Lower leg skin (tissue), 3 donors: ENCODE measurements at regions not wholly inside any gene's neighbourhood (a gene's known extent, or its start where the extent isn't known, plus 50 kb on each side); places are given as distances from the start of the nearest gene placed in this dataset.

Experiments
- POLR2A ChIP-seq, 2 donors: fragments of 450-650 bp; IDR thresholded peaks; one replicate each; pipeline ENCODE4 v1.6.1; 2016 to 2017; ENCODE audit warnings: antibody characterized with exemption in 2 of 2, mild to moderate bottlenecking in 1 of 2, moderate library complexity in 1 of 2
- TF ChIP-seq, protein P1 (sequence below), 3 donors: fragments of 450-650 bp; IDR thresholded peaks; one replicate each; pipeline ENCODE4 v1.5.1; 2016; ENCODE audit warnings: antibody characterized with exemption in 3 of 3, mild to moderate bottlenecking in 3 of 3, moderate library complexity in 2 of 3

DNA sequence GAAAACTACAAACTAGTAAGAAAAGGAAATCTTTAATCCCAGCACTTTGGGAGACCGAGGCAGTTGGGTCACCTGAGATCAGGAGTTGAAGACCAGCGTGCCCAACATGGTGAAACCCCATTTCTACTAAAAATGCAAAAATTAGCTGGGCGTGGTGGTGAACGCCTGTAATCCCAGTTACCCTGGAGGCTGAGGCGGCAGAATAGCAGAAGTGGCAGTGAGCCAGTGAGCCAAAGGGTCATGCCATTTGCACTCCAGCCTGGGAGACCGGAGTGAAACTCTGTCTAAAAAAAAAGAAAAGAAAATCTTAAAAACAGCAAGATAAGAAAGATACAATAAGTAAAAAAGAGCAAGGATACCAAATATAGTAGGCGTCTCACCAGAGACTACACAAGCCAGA is 502.9 kb upstream of the ID2 start:
- TF ChIP-seq, protein P1, sequence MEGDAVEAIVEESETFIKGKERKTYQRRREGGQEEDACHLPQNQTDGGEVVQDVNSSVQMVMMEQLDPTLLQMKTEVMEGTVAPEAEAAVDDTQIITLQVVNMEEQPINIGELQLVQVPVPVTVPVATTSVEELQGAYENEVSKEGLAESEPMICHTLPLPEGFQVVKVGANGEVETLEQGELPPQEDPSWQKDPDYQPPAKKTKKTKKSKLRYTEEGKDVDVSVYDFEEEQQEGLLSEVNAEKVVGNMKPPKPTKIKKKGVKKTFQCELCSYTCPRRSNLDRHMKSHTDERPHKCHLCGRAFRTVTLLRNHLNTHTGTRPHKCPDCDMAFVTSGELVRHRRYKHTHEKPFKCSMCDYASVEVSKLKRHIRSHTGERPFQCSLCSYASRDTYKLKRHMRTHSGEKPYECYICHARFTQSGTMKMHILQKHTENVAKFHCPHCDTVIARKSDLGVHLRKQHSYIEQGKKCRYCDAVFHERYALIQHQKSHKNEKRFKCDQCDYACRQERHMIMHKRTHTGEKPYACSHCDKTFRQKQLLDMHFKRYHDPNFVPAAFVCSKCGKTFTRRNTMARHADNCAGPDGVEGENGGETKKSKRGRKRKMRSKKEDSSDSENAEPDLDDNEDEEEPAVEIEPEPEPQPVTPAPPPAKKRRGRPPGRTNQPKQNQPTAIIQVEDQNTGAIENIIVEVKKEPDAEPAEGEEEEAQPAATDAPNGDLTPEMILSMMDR (IDR thresholded peaks at IDR 0.05) = no peak
- TF ChIP-seq POLR2A (IDR thresholded peaks at IDR 0.05) = no peak
